GM23248 (cell line): ENCODE measurements at regions not wholly inside any gene's neighbourhood (a gene's known extent, or its start where the extent isn't known, plus 50 kb on each side); places are given as distances from the start of the nearest gene placed in this dataset.

Experiments used
- EZH2 ChIP-seq: fragments of 200-600 bp; sonication (generic); IDR thresholded peaks from 2 replicates; pipeline ENCODE4 v1.6.1; 2018; ENCODE audit warnings: antibody characterized with exemption, mild to moderate bottlenecking; ENCODE audit not compliant: insufficient read depth, poor library complexity, severe bottlenecking
- EZH2phosphoT487 ChIP-seq: fragments of 200-600 bp; sonication (generic); IDR thresholded peaks from 2 replicates; pipeline ENCODE4 v1.6.1; 2018; ENCODE audit warnings: antibody characterized with exemption, moderate library complexity, mild to moderate bottlenecking, low read depth; ENCODE audit not compliant: insufficient read depth

- TF ChIP-seq EZH2phosphoT487, result no peak
- no peak for TF ChIP-seq EZH2
These were observed 66.7 kb downstream of the TEX35 start for GRCh38 chr1:178579562-178579961.
